DND-41 (cell line): ENCODE measurements at regions not wholly inside any gene's neighbourhood (a gene's known extent, or its start where the extent isn't known, plus 50 kb on each side); places are given as distances from the start of the nearest gene placed in this dataset.

ENCODE experiments used
- CTCF ChIP-seq: IDR thresholded peaks from 2 replicates; pipeline ENCODE4 v1.5.1; 2012; ENCODE audit warnings: borderline replicate concordance, low read length, moderate library complexity, mild to moderate bottlenecking; ENCODE audit not compliant: poor library complexity, severe bottlenecking; ENCODE audit errors: extremely low read depth
- EZH2 ChIP-seq: IDR thresholded peaks from 3 replicates; pipeline ENCODE4 v1.6.1; 2012; ENCODE audit warnings: borderline replicate concordance, low read depth, mild to moderate bottlenecking, moderate library complexity, low read length, inconsistent platforms; ENCODE audit not compliant: severe bottlenecking

- TF ChIP-seq CTCF, result no peak
- TF ChIP-seq EZH2, result no peak
These were observed 134.3 kb upstream of the VWC2 start for GRCh38 chr7:49639068-49639593.
